ENCODE measurements at regions not wholly inside any gene's neighbourhood (a gene's known extent, or its start where the extent isn't known, plus 50 kb on each side); places are given as distances from the start of the nearest gene placed in this dataset.
"Not testable (repeated sequence)": the region's sequence is repeated elsewhere in the genome, so short reads cannot be mapped to it uniquely, and the experiment has no call there.

GRCh38 chr5:12870872-12871539, 966.8 kb upstream of the CTNND2 start:
- no peaks in the 10 kb centered on the region for H3K9me3 ChIP-seq (ENCODE audit: severe bottlenecking)
- no peaks in the 10 kb centered on the region for H3K36me3 ChIP-seq
- no peaks in the 10 kb centered on the region for H3K27me3 ChIP-seq (ENCODE audit: insufficient read depth, low read depth, severe bottlenecking)
- H3K27ac ChIP-seq = no peak overlapping the region
- H3K4me3 ChIP-seq (ENCODE audit: low read depth, low read length) = no peak overlapping the region
- DNase-seq = no peak
- TF ChIP-seq CTCF (IDR thresholded peaks at IDR 0.05; ENCODE audit: low read depth, low read length) = no peak

- TF ChIP-seq CTCF (IDR thresholded peaks at IDR 0.05; ENCODE audit: low read depth, low read length) = no peak
- no peaks in the 10 kb centered on the region for H3K27me3 ChIP-seq (ENCODE audit: insufficient read depth, low read depth, severe bottlenecking)
- H3K9me3 ChIP-seq (ENCODE audit: severe bottlenecking) = no peaks in the 10 kb centered on the region
- no peak for DNase-seq
- H3K36me3 ChIP-seq = no peaks in the 10 kb centered on the region
- H3K27ac ChIP-seq = no peak overlapping the region
- no peak overlapping the region for H3K4me3 ChIP-seq (ENCODE audit: low read depth, low read length)
Measured at GRCh38 chr5:12865529-12865928, 961.3 kb upstream of the CTNND2 start.

- no peaks in the 10 kb centered on the region for H3K9me3 ChIP-seq (ENCODE audit: severe bottlenecking)
- TF ChIP-seq CTCF (IDR thresholded peaks at IDR 0.05; ENCODE audit: low read depth, low read length) = no peak
- no peaks in the 10 kb centered on the region for H3K27me3 ChIP-seq (ENCODE audit: insufficient read depth, low read depth, severe bottlenecking)
- no peak overlapping the region for H3K4me3 ChIP-seq (ENCODE audit: low read depth, low read length)
- H3K36me3 ChIP-seq = no peaks in the 10 kb centered on the region
- no peak overlapping the region for H3K27ac ChIP-seq
- no peak for DNase-seq
Measured at GRCh38 chr5:12861886-12862654, 957.8 kb upstream of the CTNND2 start.

GRCh38 chr5:12856105-12856504, 951.9 kb upstream of the CTNND2 start:
- H3K36me3 ChIP-seq; H3K9me3 ChIP-seq (ENCODE audit: severe bottlenecking); H3K27ac ChIP-seq; H3K27me3 ChIP-seq (ENCODE audit: insufficient read depth, low read depth, severe bottlenecking); DNase-seq; H3K4me3 ChIP-seq (ENCODE audit: low read depth, low read length): not testable (repeated sequence)

- no peak for DNase-seq
- no peaks in the 10 kb centered on the region for H3K9me3 ChIP-seq (ENCODE audit: severe bottlenecking)
- no peaks in the 10 kb centered on the region for H3K36me3 ChIP-seq
- no peak for TF ChIP-seq CTCF (IDR thresholded peaks at IDR 0.05; ENCODE audit: low read depth, low read length)
- no peaks in the 10 kb centered on the region for H3K27me3 ChIP-seq (ENCODE audit: insufficient read depth, low read depth, severe bottlenecking)
- H3K27ac ChIP-seq = no peak overlapping the region
- no peak overlapping the region for H3K4me3 ChIP-seq (ENCODE audit: low read depth, low read length)
Measured at GRCh38 chr5:12854386-12854785, 950.1 kb upstream of the CTNND2 start.

GRCh38 chr5:12851761-12852160, 947.5 kb upstream of the CTNND2 start:
- Histone ChIP-seq H3K36me3 (no peaks in the 10 kb centered on the region), H3K27me3 (ENCODE audit: insufficient read depth, low read depth, severe bottlenecking) (no peaks in the 10 kb centered on the region), H3K27ac (no peak overlapping the region), H3K4me3 (ENCODE audit: low read depth, low read length) (no peak overlapping the region), H3K9me3 (ENCODE audit: severe bottlenecking) (no peaks in the 10 kb centered on the region)
- no peak for TF ChIP-seq CTCF (IDR thresholded peaks at IDR 0.05; ENCODE audit: low read depth, low read length)
- DNase-seq = no peak

Data from WERI-Rb-1 (cell line).